GM13977 (cell line): ENCODE measurements at regions not wholly inside any gene's neighbourhood (a gene's known extent, or its start where the extent isn't known, plus 50 kb on each side); places are given as distances from the start of the nearest gene placed in this dataset.

Source experiments
- DNase-seq: peaks from one replicate; pipeline ENCODE4 v3.0.0; 2012; ENCODE audit warnings: low spot score
- CTCF ChIP-seq: IDR thresholded peaks from 2 replicates; pipeline ENCODE4 v1.5.1; 2012; ENCODE audit warnings: mild to moderate bottlenecking, control low read depth; ENCODE audit not compliant: insufficient read depth; ENCODE audit errors: extremely low read depth, missing control alignments
- in situ Hi-C: fragments of 300-500 bp; cut with MboI; formaldehyde crosslinking; loops from one replicate; pipeline ENCODE4 v1.12.0; 2022; ENCODE audit warnings: low sequenced_read_pairs, low pct_unique_long_range_greater_than_20kb, mixed read lengths, inconsistent platforms; ENCODE audit not compliant: unreplicated experiment

- TF ChIP-seq CTCF: no peak
- no peak for DNase-seq
- in situ Hi-C loops: no loop called here
Measured at GRCh38 chr17:71163813-71164122, 957.1 kb upstream of the SOX9 start.

GRCh38 chr17:71164561-71164960, 956.3 kb upstream of the SOX9 start:
- TF ChIP-seq CTCF: no peak
- DNase-seq: no peak
- in situ Hi-C loops: no loop called here

GRCh38 chr17:71166311-71166710, 954.5 kb upstream of the SOX9 start:
- in situ Hi-C loops: no loop called here
- DNase-seq: no peak
- no peak for TF ChIP-seq CTCF

GRCh38 chr17:71168053-71168741, 952.6 kb upstream of the SOX9 start:
- in situ Hi-C loops: no loop called here
- DNase-seq: no peak
- no peak for TF ChIP-seq CTCF

GRCh38 chr17:71170070-71170469, 950.8 kb upstream of the SOX9 start:
- no peak for TF ChIP-seq CTCF
- no peak for DNase-seq
- in situ Hi-C loops: no loop called here

- in situ Hi-C loops: no loop called here
Measured at GRCh38 chr17:71171270-71171669, 949.5 kb upstream of the SOX9 start.

More at GRCh38 chr17:71171270-71171669, 949.5 kb upstream of the SOX9 start:
- DNase-seq: no peak
- TF ChIP-seq CTCF: no peak
